HG02943 (cell line): ENCODE measurements at regions not wholly inside any gene's neighbourhood (a gene's known extent, or its start where the extent isn't known, plus 50 kb on each side); places are given as distances from the start of the nearest gene placed in this dataset.
"Not testable (repeated sequence)": the region's sequence is repeated elsewhere in the genome, so short reads cannot be mapped to it uniquely, and the experiment has no call there.

Experiments
- ATAC-seq: cut with Tn5 transposase; IDR thresholded peaks from one replicate; pipeline ENCODE4 v1.9.1; 2021; ENCODE audit warnings: mild to moderate bottlenecking, low read depth, moderate library complexity; ENCODE audit not compliant: unreplicated experiment

- no peak for ATAC-seq
These were observed 313.2 kb downstream of the HIVEP2 start for GRCh38 chr6:142631517-142632385.

- ATAC-seq: no peak
These were observed 311.7 kb downstream of the HIVEP2 start for GRCh38 chr6:142633317-142633716.

- no peak for ATAC-seq
These were observed 309.8 kb downstream of the HIVEP2 start for GRCh38 chr6:142635130-142635529.

GRCh38 chr6:142637624-142638351 lies 307.2 kb downstream of the HIVEP2 start:
- ATAC-seq: no peak

GRCh38 chr6:142642651-142643050 lies 302.3 kb downstream of the HIVEP2 start:
- ATAC-seq: no peak

DNA sequence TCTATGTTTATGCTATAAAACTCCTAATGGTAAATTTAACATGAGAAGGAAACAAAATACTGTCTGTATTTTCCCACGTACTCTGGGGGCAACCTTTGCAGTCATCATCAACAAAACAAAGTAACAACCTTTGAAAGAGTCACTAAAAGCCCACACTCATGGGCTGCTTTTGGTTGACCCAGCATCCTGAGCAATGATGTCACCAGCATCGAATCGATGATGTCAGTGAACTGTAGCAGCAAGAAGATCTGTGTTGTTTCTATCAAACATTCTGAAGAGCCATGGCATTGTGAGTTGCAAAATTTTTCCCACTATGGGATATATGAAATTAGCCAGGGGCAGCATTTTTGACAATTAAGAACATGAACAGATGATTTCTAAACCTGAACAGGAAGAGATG lies 300.1 kb downstream of the HIVEP2 start:
- ATAC-seq: no peak

GRCh38 chr6:142645663-142646062 lies 299.3 kb downstream of the HIVEP2 start:
- no peak for ATAC-seq

DNA sequence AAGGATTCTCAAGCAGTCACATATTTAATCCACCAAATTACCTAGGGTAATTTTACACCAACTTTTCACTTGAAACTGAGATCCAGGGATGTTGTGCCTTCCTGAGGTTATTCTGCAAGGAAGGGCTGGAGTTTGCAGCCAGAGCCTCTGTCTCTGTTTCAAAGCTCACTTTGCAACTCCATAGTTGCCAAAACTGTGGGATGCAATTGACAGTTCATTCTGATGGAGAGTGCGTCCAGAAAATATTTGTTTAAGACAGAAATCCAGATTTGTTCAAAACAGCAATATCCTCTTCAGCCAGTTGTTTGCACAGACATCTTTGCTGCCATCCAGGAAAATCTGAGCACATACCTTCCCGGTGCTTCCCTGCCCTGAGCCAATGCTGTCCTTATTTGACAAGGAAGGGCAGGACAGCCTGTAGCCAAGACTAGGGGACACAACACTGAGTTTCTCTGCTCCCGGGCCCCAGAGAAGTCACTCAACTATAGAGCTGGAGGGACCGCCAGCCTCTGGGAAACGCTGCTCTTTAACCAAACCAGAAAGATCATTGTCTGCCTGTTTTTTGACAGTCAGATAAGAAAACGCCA lies 297.4 kb downstream of the HIVEP2 start:
- ATAC-seq: no peak

GRCh38 chr6:142648036-142648451 lies 296.9 kb downstream of the HIVEP2 start:
- ATAC-seq: no peak

DNA sequence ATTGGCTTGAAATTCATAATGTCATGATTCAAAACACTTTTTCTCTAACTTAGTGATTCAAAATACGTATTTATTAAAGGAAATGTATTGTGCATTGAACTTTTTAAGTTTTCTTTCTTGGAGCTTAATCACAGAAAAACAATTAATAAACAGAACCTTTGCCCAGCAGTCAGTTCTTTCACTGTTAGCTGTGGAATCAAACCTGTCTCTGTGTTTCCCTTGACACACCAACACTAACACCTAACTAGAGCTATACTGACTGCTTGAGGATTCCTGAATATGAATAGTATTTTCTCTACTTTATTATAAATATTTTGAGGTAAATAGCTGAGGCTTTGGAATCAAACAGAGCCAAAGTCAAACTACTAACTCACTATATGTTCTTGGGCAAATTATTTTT lies 296.4 kb downstream of the HIVEP2 start:
- no peak for ATAC-seq

- ATAC-seq: not testable (repeated sequence)
These were observed 295.3 kb downstream of the HIVEP2 start for GRCh38 chr6:142649438-142650234.

DNA sequence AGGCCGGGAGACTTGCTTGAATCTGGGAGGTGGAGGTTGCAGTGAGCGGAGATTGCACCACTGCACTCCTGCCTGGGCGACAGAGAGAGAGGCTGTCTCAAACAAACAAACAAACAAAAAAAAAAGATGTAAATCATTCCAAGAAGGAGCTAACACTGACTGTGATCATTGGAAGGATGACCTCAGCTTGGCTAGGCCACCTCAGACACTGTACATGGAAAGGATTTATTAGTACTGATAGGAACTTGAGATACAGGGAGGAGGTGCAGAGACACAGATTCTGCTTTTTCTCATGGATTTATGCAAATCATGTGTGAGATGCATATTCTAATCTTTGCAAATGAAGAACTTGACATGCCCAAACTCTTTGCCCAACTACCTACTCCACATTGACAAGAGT lies 293.6 kb downstream of the HIVEP2 start:
- no peak for ATAC-seq

DNA sequence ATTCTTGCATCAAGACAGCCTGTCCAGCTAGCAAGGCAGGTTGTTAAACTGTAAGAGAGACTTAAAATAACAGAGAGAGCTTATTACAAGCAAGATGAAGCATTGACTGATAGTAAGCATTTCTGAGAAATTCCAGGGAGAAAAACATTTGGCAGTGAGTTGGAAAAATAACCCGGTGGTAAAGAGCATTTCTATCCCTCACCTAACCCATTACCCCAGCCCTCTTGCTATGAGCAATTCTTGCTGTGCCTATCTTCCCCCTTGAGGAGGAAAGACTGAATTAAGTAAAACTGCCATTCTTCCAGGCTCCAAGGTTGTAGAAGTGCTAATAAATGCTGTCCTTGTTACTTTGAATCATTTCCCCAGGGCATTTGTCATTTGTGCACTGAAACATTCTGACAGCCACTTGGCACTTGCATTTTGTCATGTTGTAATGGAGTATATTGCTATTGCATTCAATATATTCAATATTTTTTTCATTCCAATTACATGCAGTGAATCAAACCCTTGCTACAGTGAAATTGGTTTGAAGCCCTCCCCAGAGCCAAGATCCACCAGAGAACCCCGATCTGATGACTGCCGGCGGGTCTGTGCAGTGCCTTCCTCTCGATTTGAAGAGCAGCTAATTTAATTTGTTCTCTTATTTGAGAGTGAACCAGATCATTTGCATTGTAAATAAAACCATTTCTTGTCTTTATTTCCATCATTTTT lies 291.1 kb downstream of the HIVEP2 start:
- no peak for ATAC-seq

DNA sequence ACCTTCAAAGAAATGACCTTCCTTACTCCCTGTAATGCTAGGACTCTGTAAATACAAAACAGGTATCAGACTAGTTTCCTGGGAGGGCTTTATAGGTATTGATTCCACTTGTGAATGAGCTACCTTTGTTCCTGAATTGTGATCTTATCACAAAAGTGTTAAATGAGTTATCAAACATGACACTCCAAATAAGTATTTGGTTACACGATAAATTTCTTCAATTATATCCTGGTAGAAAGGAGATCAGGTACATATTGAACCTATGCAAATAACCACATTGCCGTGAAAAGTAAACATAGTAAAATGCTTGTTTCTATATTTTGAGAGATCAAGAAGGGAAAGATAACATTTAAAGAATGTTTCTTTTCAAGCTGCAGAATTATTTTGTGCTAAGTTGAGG lies 285.3 kb downstream of the HIVEP2 start:
- no peak for ATAC-seq

DNA sequence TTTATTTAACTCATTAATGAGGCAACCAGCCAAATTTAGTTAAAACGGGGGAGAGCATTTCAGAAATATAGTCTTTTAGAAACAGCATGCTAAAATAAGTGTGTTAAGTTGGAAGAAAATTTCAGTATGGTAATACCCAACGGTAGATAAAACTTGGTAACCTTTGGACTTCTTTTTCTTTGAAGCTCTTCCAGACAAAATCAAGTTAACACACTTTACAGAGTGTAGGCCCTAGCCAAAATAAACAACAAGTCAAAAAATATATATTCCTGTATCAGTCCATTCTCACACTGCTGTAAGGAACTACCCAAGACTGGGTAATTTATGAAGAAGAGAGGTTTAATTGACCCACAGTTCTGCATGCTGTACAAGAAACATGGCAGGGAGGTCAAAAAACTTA lies 279.6 kb downstream of the HIVEP2 start:
- no peak for ATAC-seq

DNA sequence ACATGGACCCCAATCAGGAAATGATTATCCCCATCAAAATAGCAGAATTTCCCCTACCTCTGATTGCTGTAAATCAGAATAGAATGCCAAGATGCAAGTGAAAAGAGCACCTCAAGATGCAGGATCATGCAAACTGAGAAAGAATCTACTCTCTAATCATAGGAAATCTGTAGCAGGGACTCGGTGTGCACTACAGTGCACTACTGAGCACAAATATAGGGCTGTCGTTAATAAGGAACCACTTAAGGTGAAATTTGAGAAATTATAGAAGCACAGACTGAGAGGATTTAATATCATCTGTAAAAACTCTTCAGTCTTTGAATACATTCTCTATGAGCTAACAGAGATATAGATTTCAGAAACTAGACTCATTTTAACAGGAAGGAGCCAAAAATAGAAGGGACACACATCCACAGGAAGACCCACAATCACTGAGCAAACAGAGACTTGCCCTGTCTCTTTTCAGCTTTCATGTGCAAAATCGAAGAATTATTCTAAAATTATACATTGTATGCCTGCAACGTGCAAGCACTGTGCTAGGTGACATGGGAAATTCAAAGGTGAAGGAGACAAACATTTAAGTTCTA lies 278.3 kb downstream of the HIVEP2 start:
- ATAC-seq: no peak

DNA sequence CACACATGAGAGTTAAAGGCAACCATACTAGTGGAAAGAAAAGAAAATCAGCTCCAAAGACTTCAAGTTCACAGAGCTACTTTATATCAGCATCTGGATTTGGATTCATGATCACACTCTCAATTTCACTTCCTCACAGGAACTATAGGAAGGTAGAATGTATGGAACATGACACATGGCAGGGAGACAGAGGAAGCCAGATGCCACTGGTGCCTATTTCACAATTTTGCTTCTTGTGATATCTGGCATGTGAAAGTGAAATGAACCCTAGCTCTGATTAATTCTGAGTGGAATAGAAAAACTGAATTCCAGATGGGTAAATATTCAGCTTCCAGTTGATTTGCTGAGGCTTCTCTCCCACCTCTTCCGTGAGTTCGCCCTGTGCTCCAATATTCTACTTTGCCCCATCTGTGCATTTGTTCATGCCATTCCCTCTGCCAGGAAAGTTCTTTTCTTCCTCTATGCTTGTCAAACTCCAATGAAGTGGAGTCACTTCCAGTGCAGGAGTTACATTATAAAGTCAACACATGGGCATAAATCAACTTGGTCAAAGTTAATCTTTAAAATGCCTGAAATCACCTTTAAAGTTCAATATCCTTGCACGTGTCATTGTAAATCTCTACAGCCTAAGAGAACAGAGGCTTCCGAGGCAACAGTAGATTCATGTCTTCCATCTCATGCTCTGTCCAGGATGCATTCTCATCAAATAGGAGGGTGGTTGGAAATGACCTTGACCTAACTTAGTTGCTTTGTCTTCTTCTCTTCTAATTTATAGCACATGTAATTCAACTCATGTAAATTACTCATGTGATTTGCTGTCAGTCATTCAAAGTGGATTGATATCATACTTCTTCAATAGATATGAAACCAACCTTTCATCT lies 275.3 kb downstream of the HIVEP2 start:
- ATAC-seq: no peak

- ATAC-seq: peak; percentile 70
These were observed 273.2 kb downstream of the HIVEP2 start for GRCh38 chr6:142671791-142672190.

DNA sequence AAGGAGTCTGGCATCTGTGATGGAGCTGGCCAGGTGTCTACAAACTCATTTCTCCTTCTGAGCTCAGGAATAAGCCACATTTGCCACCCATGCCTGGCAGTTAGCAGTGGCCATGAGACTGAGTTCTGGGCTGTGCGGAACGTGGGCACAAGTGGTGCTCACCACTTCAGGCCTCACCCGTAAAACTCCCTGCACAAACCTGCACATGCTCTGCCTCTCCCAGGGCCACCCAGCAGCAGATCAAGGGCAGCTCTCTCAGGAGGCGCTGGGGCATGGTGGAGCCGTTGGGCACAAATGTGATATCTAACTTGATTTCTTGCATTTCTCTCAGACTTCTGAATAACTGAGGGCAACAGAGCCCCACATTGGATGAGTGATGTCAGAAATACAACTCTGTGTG lies 269.5 kb downstream of the HIVEP2 start:
- no peak for ATAC-seq
